LHCN-M2 (cell line): ENCODE measurements at regions not wholly inside any gene's neighbourhood (a gene's known extent, or its start where the extent isn't known, plus 50 kb on each side); places are given as distances from the start of the nearest gene placed in this dataset.

Experiments used
- DNase-seq: peaks from one replicate; pipeline ENCODE4 v3.0.0-alpha.2; 2012; ENCODE audit warnings: low read depth

DNA sequence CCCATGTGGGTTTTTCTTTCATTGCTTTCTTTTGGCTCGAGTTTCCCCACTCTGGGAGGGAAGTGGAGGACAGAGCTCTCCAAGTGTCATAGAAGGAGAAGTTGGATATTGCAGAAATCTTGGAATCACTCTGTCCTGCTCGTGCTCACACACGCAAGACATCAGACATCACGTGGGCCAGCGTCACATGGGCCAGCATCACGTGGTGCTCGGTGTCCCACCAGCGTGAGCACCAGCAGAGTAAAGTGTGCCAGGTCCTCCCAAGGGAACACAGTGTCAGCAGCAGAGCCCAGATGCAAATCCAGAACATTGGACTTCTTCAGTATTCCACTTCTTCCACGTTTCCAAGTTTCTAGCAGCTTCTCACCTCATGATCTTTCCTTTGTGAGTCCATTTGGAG is 327.0 kb downstream of the FOXL1 start:
- DNase-seq = no peak

- no peak for DNase-seq
Observed at GRCh38 chr16:86906623-86907022, 328.3 kb downstream of the FOXL1 start.

- DNase-seq = no peak
Observed at GRCh38 chr16:86909359-86910160, 331.2 kb downstream of the FOXL1 start.

DNA sequence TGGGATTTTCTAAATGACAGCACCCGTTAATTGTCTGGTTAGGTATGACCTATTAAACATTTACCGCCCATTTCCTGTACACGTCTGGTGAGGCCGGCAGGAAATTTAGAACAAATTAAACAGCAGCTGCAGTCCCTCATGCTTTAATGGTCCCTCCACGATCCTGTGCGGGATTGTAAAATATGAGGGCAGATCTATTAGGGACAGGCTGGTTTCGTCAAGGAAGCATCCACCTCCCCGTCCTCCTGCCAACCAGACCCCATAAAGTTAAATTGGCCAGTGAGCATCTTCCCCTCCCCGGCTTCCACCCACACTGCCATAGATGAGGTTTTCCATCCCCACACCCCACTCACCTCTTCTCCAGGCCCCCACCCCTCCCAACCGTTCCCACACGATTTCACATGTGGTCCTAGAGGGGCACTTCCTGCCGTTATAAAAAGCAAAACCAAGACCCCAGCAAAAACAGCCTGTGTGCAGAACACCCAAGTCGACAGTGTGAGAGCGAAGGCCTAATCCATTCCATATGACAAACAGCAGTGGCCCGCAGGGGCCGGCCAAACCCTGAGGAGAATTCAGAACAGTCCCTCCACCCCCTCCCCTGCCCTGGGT is 331.9 kb downstream of the FOXL1 start:
- no peak for DNase-seq

- no peak for DNase-seq
Observed at GRCh38 chr16:86911437-86911958, 333.1 kb downstream of the FOXL1 start.

DNA sequence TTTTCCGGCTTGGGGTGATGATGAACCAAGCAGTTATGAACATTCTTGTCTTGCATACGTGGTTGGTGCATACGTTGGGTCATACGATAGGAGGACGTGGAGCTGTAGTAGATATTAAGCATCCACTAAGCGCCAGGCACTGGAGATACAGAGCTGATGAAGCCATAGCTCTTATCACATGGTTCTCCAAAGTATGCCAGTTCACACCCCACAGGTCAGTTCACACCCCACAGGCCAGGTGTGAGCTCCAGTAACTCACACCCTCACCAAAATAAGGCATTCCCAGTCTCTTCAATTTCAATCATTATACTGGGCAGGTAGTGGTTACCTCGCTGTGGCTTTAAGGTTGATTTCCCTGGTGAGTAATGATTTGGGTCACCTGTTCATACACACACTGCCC is 335.5 kb downstream of the FOXL1 start:
- DNase-seq = no peak

- DNase-seq = no peak
Observed at GRCh38 chr16:86914876-86915717, 336.7 kb downstream of the FOXL1 start.

DNA sequence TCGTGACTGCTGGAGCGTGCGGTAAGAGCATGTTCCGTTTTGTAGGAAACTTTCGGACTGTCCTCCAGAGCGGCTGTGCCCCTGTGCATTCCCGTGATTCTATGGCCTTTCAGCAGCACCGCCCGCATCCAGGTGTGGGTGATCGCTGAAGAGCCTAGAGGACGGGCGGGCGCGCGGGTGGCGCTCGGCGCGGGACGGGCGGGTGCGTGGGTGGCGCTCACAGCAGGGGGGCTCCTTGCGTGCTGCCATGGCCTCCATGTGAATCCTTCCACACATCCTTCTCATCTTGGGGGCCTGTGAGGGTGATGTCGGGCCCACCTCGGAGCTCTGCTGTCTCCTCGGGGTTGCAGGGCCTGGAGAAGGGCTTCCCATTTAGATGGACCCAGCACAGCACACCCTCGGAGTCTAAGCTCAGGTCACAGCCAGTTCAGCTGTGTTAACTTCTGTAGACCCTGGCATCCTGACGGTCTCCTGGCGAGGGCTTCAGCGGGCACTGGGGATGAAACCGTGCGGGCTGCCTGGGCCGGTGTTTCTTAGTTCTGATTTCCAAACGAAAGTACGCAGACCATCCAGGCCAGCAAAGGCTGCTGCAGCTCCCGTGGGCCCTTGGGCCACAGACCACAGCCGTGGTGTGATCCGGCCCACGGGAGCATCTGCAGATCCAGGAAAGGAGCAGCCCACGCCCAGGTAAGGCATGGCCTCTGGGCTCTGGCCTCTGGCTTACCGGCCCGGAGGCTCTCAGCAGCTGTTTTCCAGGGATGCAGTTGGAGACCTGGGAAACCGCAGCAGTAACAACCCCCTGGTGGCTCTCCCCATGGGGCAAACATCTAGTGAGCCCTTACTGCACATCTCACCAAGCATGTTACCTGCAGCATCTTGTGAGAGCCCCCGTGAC is 339.4 kb downstream of the FOXL1 start:
- no peak for DNase-seq

- DNase-seq = no peak
Observed at GRCh38 chr16:86918637-86919036, 340.3 kb downstream of the FOXL1 start.

- no peak for DNase-seq
Observed at GRCh38 chr16:86919078-86919477, 340.7 kb downstream of the FOXL1 start.

DNA sequence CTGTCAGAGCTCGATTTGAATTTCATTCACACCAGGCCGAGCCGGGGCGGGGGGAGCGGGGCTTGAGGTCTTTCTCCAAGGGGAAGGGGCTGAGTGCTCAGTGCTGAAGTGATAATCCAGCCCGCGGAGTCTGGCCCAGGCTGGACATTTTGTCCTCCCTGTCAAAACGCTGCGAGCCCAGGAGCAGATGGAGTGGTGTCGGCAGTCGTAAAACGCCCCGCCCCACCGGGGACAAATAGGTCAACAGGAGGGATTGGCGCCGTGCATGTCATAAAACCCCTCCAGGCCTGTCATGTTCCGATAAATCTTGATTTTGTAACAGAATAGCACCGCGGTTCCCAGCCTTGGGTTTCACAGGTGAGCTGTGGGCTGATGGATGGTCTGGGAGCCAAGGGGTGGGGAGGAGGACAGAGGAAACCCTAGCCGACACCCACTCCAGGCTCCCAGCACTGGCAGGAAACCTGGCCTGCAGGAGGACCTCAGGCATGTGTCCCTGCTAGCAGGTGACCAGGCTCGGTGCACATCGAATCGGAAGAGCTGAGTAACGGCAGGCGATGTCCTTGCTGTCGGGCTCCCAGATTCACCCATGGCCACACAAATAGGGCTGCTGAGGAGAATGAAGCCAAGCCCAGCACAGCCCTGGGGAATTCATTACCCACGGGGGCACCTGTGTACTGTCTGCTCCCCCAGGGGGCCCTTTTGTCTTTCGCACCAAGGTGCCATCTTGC is 341.4 kb downstream of the FOXL1 start:
- DNase-seq = no peak

GRCh38 chr16:86921289-86921688 is 342.9 kb downstream of the FOXL1 start:
- DNase-seq = no peak

DNA sequence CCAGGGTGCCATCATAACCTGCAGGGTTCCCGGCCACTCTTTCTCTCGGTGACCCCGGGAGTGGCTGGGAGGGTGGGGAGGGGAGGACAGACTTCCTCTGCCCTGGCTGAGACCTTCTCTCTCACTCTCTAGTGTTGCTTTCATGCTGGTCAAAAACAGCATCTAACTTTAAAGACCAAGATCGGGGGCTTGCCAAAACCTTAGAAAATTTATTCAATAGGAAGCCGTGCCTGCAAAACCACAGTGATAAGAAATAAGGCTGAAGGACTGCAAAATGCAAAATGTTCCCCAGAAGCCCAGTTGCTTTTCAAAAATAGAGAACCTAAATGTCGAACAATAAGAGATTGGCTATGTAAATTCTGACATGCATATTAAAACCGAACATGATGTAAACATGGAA is 344.0 kb downstream of the FOXL1 start:
- no peak for DNase-seq

DNA sequence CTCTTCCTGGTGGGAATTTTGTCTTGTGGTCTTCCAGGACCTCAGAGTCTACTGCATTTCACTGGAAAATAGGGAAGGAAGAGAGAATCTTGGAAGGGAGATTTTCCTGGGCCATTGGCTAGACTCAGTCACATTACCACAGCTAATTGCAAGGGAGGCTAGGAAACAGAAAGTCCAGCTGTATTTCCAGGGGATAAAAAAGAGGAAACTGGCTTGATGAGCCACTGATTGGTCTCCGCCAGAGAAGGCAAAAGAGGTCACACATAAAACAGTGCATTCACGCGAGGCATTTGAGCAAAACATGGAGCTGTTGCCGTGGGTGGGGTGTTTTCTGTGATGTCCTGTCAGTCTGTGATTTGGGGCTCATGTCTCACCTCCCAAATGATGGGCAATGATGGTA is 345.3 kb downstream of the FOXL1 start:
- no peak for DNase-seq

GRCh38 chr16:86924537-86924936 is 346.2 kb downstream of the FOXL1 start:
- peak; percentile 94 for DNase-seq

GRCh38 chr16:86925067-86925791 is 346.9 kb downstream of the FOXL1 start:
- DNase-seq = peak; percentile 62

DNA sequence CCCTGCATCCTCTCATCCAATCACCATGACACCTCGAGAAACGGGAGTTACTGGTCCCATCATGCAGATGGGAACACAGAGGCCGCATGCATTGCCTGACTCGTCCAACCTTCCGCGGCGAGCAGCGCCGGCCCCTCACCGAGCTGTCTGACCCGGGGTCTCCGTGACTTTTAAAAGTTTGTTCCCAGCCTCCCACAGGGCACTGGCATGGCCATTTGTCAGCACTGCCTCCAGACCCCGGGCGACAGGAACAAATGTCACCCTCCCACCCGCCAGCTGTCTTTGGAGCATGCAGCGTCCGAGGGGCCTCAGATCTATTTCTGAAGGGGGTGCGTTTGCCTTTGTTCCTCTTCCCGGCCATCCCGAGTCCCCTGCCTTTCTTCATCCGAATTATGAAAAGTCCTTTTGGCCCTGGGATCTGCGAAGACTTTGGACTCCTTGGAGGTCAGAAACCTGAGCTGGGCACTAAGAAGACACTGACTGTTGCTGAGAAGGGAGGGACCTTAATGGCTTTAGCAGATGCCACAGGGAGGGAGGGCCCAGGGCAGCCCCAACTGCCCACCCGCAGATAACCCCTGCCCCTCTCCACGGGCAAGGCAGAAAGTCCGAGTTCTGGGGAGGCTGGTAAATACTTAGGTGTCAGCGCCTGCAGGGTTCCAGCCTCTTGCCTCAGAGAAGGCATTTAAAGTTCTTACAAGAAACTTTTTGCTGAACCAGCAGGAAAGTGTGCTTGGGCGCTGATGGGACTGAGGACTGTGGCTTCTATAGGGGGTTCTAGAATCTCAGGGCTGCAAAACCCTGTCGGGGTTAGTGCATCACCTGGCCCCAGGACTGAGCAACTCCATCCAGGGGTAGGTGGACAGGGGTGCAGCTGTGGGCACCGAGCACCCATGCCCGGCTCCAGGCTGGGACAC is 348.1 kb downstream of the FOXL1 start:
- no peak for DNase-seq

DNA sequence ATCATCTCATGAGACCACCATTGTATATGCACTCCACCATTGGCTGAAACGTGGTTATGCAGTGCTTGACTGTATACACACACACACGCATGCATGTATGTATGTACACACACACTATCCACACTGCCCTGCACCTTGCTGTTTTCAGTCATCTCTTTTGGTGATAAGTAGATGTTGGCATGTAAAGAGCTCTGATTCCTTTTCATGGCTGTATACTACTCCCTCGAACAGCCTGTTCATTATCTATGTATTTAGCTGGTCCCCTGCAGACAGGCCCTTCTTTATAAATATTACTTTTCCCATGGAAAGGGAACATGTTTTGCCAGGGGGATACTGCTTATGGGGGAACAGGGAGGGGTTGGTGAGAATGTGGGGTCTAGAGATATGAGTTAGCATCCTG is 349.4 kb downstream of the FOXL1 start:
- DNase-seq = no peak

GRCh38 chr16:86928523-86929011 is 350.2 kb downstream of the FOXL1 start:
- DNase-seq = peak; percentile 25
